Trophoblast cell (in vitro differentiated cells and primary cell): ENCODE measurements at regions not wholly inside any gene's neighbourhood (a gene's known extent, or its start where the extent isn't known, plus 50 kb on each side); places are given as distances from the start of the nearest gene placed in this dataset.
A peak's percentile ranks its signal among the peaks of the same experiment; 100 is the strongest.

Experiments
- DNase-seq, 2 donors: peaks; one replicate each; pipeline ENCODE4 v3.0.0-alpha.2; 2016
- H2AFZ ChIP-seq: 2 replicates; pipeline ENCODE4 v1.6.1; 2013; ENCODE audit warnings: low read length, moderate library complexity, mild to moderate bottlenecking; ENCODE audit not compliant: insufficient read depth, poor library complexity
- H2AK5ac ChIP-seq: 2 replicates; pipeline ENCODE4 v1.6.1; 2013; ENCODE audit warnings: mild to moderate bottlenecking, low read length
- H2BK120ac ChIP-seq: 2 replicates; pipeline ENCODE4 v1.6.1; 2013; ENCODE audit warnings: low read length, mild to moderate bottlenecking, moderate library complexity; ENCODE audit not compliant: insufficient read depth, poor library complexity
- H2BK12ac ChIP-seq: 2 replicates; pipeline ENCODE4 v1.6.1; 2013; ENCODE audit warnings: mild to moderate bottlenecking, low read length, moderate library complexity
- H2BK5ac ChIP-seq: 2 replicates; pipeline ENCODE4 v1.6.1; 2013; ENCODE audit warnings: low read length, low read depth, moderate library complexity, mild to moderate bottlenecking; ENCODE audit not compliant: poor library complexity
- H3K14ac ChIP-seq: 2 replicates; pipeline ENCODE4 v1.6.1; 2013; ENCODE audit warnings: mild to moderate bottlenecking, low read length
- H3K18ac ChIP-seq: 2 replicates; pipeline ENCODE4 v1.6.1; 2013; ENCODE audit warnings: mild to moderate bottlenecking, low read length
- H3K23ac ChIP-seq: 2 replicates; pipeline ENCODE4 v1.6.1; 2013; ENCODE audit warnings: low read length
- H3K27ac ChIP-seq: 2 replicates; pipeline ENCODE4 v1.5.1; 2013; ENCODE audit warnings: low read depth, mild to moderate bottlenecking, inconsistent platforms, low read length, moderate library complexity
- H3K27me3 ChIP-seq: 2 replicates; pipeline ENCODE4 v1.6.1; 2013; ENCODE audit warnings: inconsistent platforms, mild to moderate bottlenecking, low read length, moderate library complexity; ENCODE audit not compliant: insufficient read depth
- H3K36me3 ChIP-seq, 2 experiments: 1 replicate in 1 of 2; 2 replicates in 1 of 2; pipeline ENCODE4 v1.6.1; 2013; ENCODE audit warnings: low read length in 2 of 2, mild to moderate bottlenecking in 2 of 2, moderate library complexity in 1 of 2; ENCODE audit not compliant: insufficient read depth in 2 of 2, control insufficient read depth in 1 of 2
- H3K4ac ChIP-seq: 2 replicates; pipeline ENCODE4 v1.6.1; 2013; ENCODE audit warnings: low read depth, mild to moderate bottlenecking, low read length, moderate library complexity
- H3K4me1 ChIP-seq, 2 experiments: 1 replicate in 1 of 2; 2 replicates in 1 of 2; pipeline ENCODE4 v1.6.1; 2013; ENCODE audit warnings: low read length in 2 of 2, mild to moderate bottlenecking in 2 of 2, moderate library complexity in 1 of 2; ENCODE audit not compliant: insufficient read depth in 2 of 2, control insufficient read depth in 1 of 2
- H3K4me2 ChIP-seq: 2 replicates; pipeline ENCODE4 v1.6.1; 2013; ENCODE audit warnings: inconsistent platforms, mild to moderate bottlenecking, low read length, moderate library complexity
- H3K4me3 ChIP-seq: 2 replicates; pipeline ENCODE4 v1.5.1; 2013; ENCODE audit warnings: mild to moderate bottlenecking, low read depth, low read length, inconsistent platforms
- H3K79me1 ChIP-seq: one replicate; pipeline ENCODE4 v1.6.1; 2013; ENCODE audit warnings: low read length
- H3K79me2 ChIP-seq: 2 replicates; pipeline ENCODE4 v1.6.1; 2013; ENCODE audit warnings: low read length, mild to moderate bottlenecking; ENCODE audit not compliant: control insufficient read depth, insufficient read depth, poor library complexity
- H3K9ac ChIP-seq: 2 replicates; pipeline ENCODE4 v1.6.1; 2013; ENCODE audit warnings: mild to moderate bottlenecking, low read length
- H3K9me3 ChIP-seq: 2 replicates; pipeline ENCODE4 v1.6.1; 2013; ENCODE audit warnings: low read depth, mild to moderate bottlenecking, control low read depth, inconsistent platforms, low read length; ENCODE audit not compliant: insufficient read depth
- H4K12ac ChIP-seq: 2 replicates; pipeline ENCODE4 v1.6.1; 2013; ENCODE audit warnings: low read depth, mild to moderate bottlenecking, low read length, moderate library complexity
- H4K8ac ChIP-seq: 2 replicates; pipeline ENCODE4 v1.6.1; 2013; ENCODE audit warnings: low read depth, mild to moderate bottlenecking, low read length, moderate library complexity
- H4K91ac ChIP-seq: one replicate; pipeline ENCODE4 v1.6.1; 2013; ENCODE audit warnings: low read depth, mild to moderate bottlenecking, low read length, moderate library complexity
- WGBS: extraction: QIAGEN DNeasy Blood & Tissue Kit; methylation state at CpG from one replicate; pipeline ENCODE4 v1.1.7; 2013; ENCODE audit warnings: missing lambda C conversion rate; ENCODE audit not compliant: insufficient read length, insufficient coverage; ENCODE audit errors: extremely low coverage; 5-methylcytosine and 5-hydroxymethylcytosine counted together

DNA sequence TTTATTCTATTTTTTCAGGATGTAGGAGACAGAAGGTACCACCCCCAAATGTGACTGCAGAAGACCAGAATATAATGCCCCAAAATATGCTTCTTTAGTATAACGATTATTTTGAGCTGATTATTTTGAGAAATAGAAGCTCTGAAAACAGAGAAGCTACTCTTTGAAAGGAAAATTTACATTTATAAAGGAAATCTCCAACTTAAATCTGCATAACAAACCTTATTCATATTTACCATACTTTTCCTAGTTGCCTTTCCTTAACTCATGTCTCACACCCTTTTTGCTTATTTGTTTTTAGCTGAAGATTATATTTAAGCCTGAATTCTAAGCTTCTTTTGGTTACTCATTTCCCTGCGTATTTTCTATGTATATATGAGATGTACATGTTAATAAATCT is 127.1 kb upstream of the THSD7A start:
- no peak overlapping the region for H3K27ac ChIP-seq
- H3K18ac ChIP-seq, result no peak overlapping the region
- H3K27me3 ChIP-seq, result no peaks in the 10 kb centered on the region
- H3K4me1 ChIP-seq, result no peaks in the 10 kb centered on the region
- no peaks in the 10 kb centered on the region for H3K9me3 ChIP-seq
- H3K79me2 ChIP-seq, result no peaks in the 10 kb centered on the region
- H3K4me3 ChIP-seq, result no peak overlapping the region
- no peak overlapping the region for H4K91ac ChIP-seq
- no peak overlapping the region for H4K12ac ChIP-seq
- WGBS, result no CpG with 5 or more reads among the region's 2 CpGs
- H2BK12ac ChIP-seq, result no peak overlapping the region
- H3K23ac ChIP-seq, result no peak overlapping the region
- no peak overlapping the region for H4K8ac ChIP-seq
- H3K79me1 ChIP-seq, result no peaks in the 10 kb centered on the region
- H3K14ac ChIP-seq, result no peak overlapping the region
- no peak overlapping the region for H2AK5ac ChIP-seq
- H3K4ac ChIP-seq, result no peak overlapping the region
- no peak overlapping the region for H2AFZ ChIP-seq
- no peak overlapping the region for H3K4me2 ChIP-seq
- no peaks in the 10 kb centered on the region for H3K36me3 ChIP-seq
- H3K9ac ChIP-seq, result no peak overlapping the region
- DNase-seq, result no peak
- H2BK120ac ChIP-seq, result no peak overlapping the region
- no peak overlapping the region for H2BK5ac ChIP-seq

DNA sequence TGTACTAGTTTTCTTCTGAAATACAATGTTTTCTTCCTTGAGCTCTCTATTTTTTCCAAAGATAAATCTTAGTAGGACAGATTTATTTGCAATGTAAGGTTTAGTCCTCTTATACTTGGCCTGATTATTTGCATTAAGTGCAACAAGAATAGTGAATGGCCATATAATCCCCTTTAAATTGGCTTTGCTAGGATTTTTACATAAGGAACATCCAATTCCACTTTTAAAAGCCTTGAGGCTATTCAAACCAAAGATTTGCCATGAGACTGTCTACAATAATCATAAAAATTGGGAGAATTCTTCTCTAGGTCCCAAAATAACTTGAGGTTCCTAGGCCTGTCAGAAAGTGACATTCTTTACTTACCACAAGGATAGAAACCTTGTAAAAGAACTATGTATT is 128.6 kb upstream of the THSD7A start:
- no peak overlapping the region for H2BK12ac ChIP-seq
- no peak overlapping the region for H3K14ac ChIP-seq

DNA sequence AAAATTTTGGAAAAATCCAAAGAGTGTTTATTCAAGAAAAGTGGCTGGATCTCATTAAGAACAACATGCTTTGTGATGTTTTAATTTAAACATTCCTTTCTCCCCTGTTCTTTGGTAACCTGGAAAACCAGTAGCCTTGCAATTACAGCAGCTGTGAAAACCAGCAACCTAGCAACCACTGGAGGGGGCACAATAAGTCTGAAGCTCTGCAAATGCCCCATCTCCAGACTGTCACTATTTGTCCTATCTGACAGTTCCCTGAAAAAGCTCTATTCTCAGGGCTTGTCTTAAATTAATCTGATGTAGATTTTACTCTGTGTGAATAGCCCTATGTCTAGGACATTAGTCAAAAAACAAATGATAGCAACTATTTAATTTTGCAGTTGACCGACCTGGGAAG is 137.6 kb upstream of the THSD7A start:
- no peak overlapping the region for H4K91ac ChIP-seq
- no peak overlapping the region for H3K14ac ChIP-seq
- WGBS, result no CpG with 5 or more reads among the region's 1 CpG
- no peak overlapping the region for H2BK5ac ChIP-seq
- no peak overlapping the region for H3K18ac ChIP-seq
- H2BK120ac ChIP-seq, result no peak overlapping the region
- no peak overlapping the region for H3K4ac ChIP-seq
- H4K12ac ChIP-seq, result no peak overlapping the region
- no peaks in the 10 kb centered on the region for H3K79me2 ChIP-seq
- no peak overlapping the region for H3K9ac ChIP-seq
- no peak overlapping the region for H2AK5ac ChIP-seq
- H3K4me2 ChIP-seq, result no peak overlapping the region
- no peak overlapping the region for H4K8ac ChIP-seq
- H2AFZ ChIP-seq, result no peak overlapping the region
- H3K36me3 ChIP-seq, result no peaks in the 10 kb centered on the region
- no peaks in the 10 kb centered on the region for H3K27me3 ChIP-seq
- no peak overlapping the region for H3K23ac ChIP-seq
- no peak overlapping the region for H3K27ac ChIP-seq
- H3K79me1 ChIP-seq, result no peaks in the 10 kb centered on the region
- H2BK12ac ChIP-seq, result no peak overlapping the region
- H3K4me1 ChIP-seq, result no peaks in the 10 kb centered on the region
- H3K9me3 ChIP-seq, result peaks cover 2% of the 10 kb centered on the region
- DNase-seq, result no peak
- H3K4me3 ChIP-seq, result no peak overlapping the region

More for the DNA sequence above, 128.6 kb upstream of the THSD7A start:
- no peak overlapping the region for H2BK120ac ChIP-seq
- H3K4me3 ChIP-seq, result no peak overlapping the region
- no peaks in the 10 kb centered on the region for H3K9me3 ChIP-seq
- H2AK5ac ChIP-seq, result no peak overlapping the region
- H3K79me2 ChIP-seq, result no peaks in the 10 kb centered on the region
- H2AFZ ChIP-seq, result no peak overlapping the region
- H3K4ac ChIP-seq, result no peak overlapping the region
- H2BK5ac ChIP-seq, result no peak overlapping the region
- H3K23ac ChIP-seq, result no peak overlapping the region
- no peaks in the 10 kb centered on the region for H3K36me3 ChIP-seq
- H3K18ac ChIP-seq, result no peak overlapping the region
- H3K4me1 ChIP-seq, result no peaks in the 10 kb centered on the region
- no peaks in the 10 kb centered on the region for H3K27me3 ChIP-seq
- no peak overlapping the region for H4K91ac ChIP-seq
- H3K9ac ChIP-seq, result no peak overlapping the region
- no peak overlapping the region for H3K4me2 ChIP-seq
- no peaks in the 10 kb centered on the region for H3K79me1 ChIP-seq
- no peak for DNase-seq
- H4K8ac ChIP-seq, result no peak overlapping the region
- H4K12ac ChIP-seq, result no peak overlapping the region
- H3K27ac ChIP-seq, result no peak overlapping the region

DNA sequence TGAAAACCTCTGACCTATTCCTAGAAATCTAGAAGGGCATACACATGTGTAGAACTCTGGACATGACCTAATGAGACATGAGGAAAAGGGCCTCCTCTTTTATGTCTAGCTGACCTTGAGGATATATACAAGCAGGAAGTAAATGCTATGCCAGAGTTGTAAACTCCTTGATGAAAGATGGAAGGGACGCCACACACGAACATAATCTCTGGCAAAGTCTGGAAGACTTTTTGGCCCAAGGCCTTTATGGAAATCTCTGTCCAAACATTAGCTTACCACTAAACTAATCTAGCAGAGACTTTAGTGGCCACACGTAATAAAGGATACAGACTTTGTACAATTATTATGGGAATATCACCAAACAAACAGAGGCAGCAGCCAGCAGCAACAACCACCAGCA is 138.1 kb upstream of the THSD7A start:
- H2BK12ac ChIP-seq, result no peak overlapping the region
- H4K91ac ChIP-seq, result no peak overlapping the region
- H3K14ac ChIP-seq, result no peak overlapping the region
- H3K4me1 ChIP-seq, result no peaks in the 10 kb centered on the region
- H3K18ac ChIP-seq, result no peak overlapping the region
- no peak overlapping the region for H3K4ac ChIP-seq
- no peaks in the 10 kb centered on the region for H3K79me1 ChIP-seq
- H3K4me2 ChIP-seq, result no peak overlapping the region
- H3K27ac ChIP-seq, result no peak overlapping the region
- H3K27me3 ChIP-seq, result no peaks in the 10 kb centered on the region
- H3K79me2 ChIP-seq, result no peaks in the 10 kb centered on the region
- peaks cover 2% of the 10 kb centered on the region for H3K9me3 ChIP-seq
- no peak for DNase-seq
- no peak overlapping the region for H3K23ac ChIP-seq
- no peak overlapping the region for H2AK5ac ChIP-seq
- H3K36me3 ChIP-seq, result no peaks in the 10 kb centered on the region
- no peak overlapping the region for H2BK120ac ChIP-seq
- no peak overlapping the region for H4K8ac ChIP-seq
- no CpG with 5 or more reads among the region's 3 CpGs for WGBS
- no peak overlapping the region for H2BK5ac ChIP-seq
- H4K12ac ChIP-seq, result no peak overlapping the region
- no peak overlapping the region for H3K4me3 ChIP-seq
- H2AFZ ChIP-seq, result no peak overlapping the region
- H3K9ac ChIP-seq, result no peak overlapping the region

DNA sequence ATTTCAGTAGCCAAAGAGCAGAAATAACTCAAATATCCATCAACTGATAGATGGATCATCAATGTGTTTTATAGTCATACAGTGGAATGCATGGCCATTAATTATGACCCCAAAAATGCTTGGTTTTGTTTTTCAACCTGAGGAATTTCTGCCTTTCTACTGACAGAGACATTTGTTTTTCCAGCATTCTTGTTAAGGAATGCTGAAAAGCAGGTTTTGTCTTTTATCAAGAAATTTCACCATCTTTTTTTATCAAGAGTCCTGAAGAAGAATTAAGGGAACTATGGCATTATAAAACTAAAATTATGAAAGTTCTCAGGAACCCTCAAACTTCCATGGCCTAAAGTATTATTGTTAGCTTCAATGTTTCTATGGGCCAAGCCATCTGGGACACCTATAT is 153.4 kb upstream of the THSD7A start:
- H3K23ac ChIP-seq, result no peak overlapping the region
- no peak overlapping the region for H3K18ac ChIP-seq
- H3K27ac ChIP-seq, result no peak overlapping the region
- H2BK120ac ChIP-seq, result no peak overlapping the region
- no peaks in the 10 kb centered on the region for H3K27me3 ChIP-seq
- no peak overlapping the region for H4K12ac ChIP-seq
- H2AFZ ChIP-seq, result no peak overlapping the region
- no peak overlapping the region for H2AK5ac ChIP-seq
- no peak overlapping the region for H2BK12ac ChIP-seq
- H3K14ac ChIP-seq, result no peak overlapping the region
- H3K36me3 ChIP-seq, result no peaks in the 10 kb centered on the region
- H4K91ac ChIP-seq, result no peak overlapping the region
- H3K4me1 ChIP-seq, result peaks cover 0 to 2% of the 10 kb centered on the region in 2 experiments
- H3K79me1 ChIP-seq, result peaks cover 2% of the 10 kb centered on the region
- no peak overlapping the region for H3K4me3 ChIP-seq
- no peak overlapping the region for H3K9ac ChIP-seq
- H3K9me3 ChIP-seq, result no peaks in the 10 kb centered on the region
- H3K4me2 ChIP-seq, result no peak overlapping the region
- H2BK5ac ChIP-seq, result no peak overlapping the region
- no peaks in the 10 kb centered on the region for H3K79me2 ChIP-seq
- DNase-seq, result peak in 1 of 2 donors; percentile 75
- no peak overlapping the region for H4K8ac ChIP-seq
- H3K4ac ChIP-seq, result no peak overlapping the region
